GM12878 (cell line): ENCODE measurements at regions not wholly inside any gene's neighbourhood (a gene's known extent, or its start where the extent isn't known, plus 50 kb on each side); places are given as distances from the start of the nearest gene placed in this dataset.

Source experiments
- ATAC-seq: fragments of 200-7000 bp; cut with Tn5 transposase; 3 replicates; pipeline ENCODE4 v1.9.1; 2020; ENCODE audit warnings: mild to moderate bottlenecking, moderate library complexity
- BruUV-seq: library from RNA; stranded (reverse); fragments of 400-500 nt; replicated peaks from 2 replicates; lab custom pipeline; 2021; lab: Mats Ljungman, UMichigan
- CTCF ChIA-PET: fragments of 300-600 bp; sonication (Branson Sonifier 250); formaldehyde crosslinking; extraction: SDS; loops from one replicate; lab custom pipeline; 2021; ENCODE audit warnings: inconsistent platforms; lab: Yijun Ruan, JAX
- POLR2A ChIA-PET: fragments of 350-600 bp; formaldehyde crosslinking; extraction: SDS; loops from one replicate; lab custom pipeline; 2021; ENCODE audit warnings: inconsistent platforms; lab: Charles Lee
- RAD21 ChIA-PET: fragments of 300-600 bp; sonication (Branson Sonifier 250); formaldehyde crosslinking; loops from one replicate; lab custom pipeline; 2023; ENCODE audit warnings: antibody characterized with exemption; ENCODE audit not compliant: unreplicated experiment; lab: Charles Lee
- SMC1A ChIA-PET: fragments of 300-600 bp; sonication (Branson Sonifier 250); formaldehyde crosslinking; loops from one replicate; lab custom pipeline; 2023; ENCODE audit not compliant: unreplicated experiment, uncharacterized antibody; lab: Charles Lee
- DNase-seq: peaks from one replicate; pipeline ENCODE4 v3.0.0-alpha.2; 2011; ENCODE audit warnings: low read depth, low spot score
- FAIRE-seq: peaks from 3 replicates; lab custom pipeline; 2011; peaks lifted over from hg19 to GRCh38; lab: Jason Lieb, UNC
- H2AFZ ChIP-seq: 2 replicates; pipeline ENCODE4 v1.6.0; 2011; ENCODE audit warnings: low read depth, low read length, control low read depth; ENCODE audit not compliant: control insufficient read depth
- H3K27ac ChIP-seq: 2 replicates; pipeline ENCODE4 v1.5.1; 2011; ENCODE audit warnings: control low read depth; ENCODE audit not compliant: control insufficient read depth, insufficient read depth
- H3K27me3 ChIP-seq, 2 experiments: replicated peaks in 1 of 2; 2 replicates each; pipeline versions ENCODE4 v1.6.0 to v1.6.1; 2011; ENCODE audit warnings: low read length in 1 of 2; ENCODE audit not compliant: control insufficient read depth in 2 of 2, insufficient read depth in 2 of 2
- H3K36me3 ChIP-seq, 2 experiments: 2 replicates each; pipeline ENCODE4 v1.5.1; 2011; ENCODE audit warnings: low read length in 1 of 2; ENCODE audit not compliant: control insufficient read depth in 2 of 2, insufficient read depth in 2 of 2
- H3K4me1 ChIP-seq: 2 replicates; pipeline ENCODE4 v1.6.1; 2011; ENCODE audit warnings: mild to moderate bottlenecking, low read length, moderate library complexity, mixed read lengths; ENCODE audit not compliant: control insufficient read depth, insufficient read depth
- H3K4me2 ChIP-seq: 2 replicates; pipeline ENCODE4 v1.6.0; 2011; ENCODE audit warnings: control low read depth; ENCODE audit not compliant: control insufficient read depth, insufficient read depth
- H3K4me3 ChIP-seq: fragments of 200-600 bp; sonication (generic); 2 replicates; pipeline ENCODE4 v1.5.1; 2016
- H3K79me2 ChIP-seq: 2 replicates; pipeline ENCODE4 v1.6.0; 2011; ENCODE audit warnings: low read length; ENCODE audit not compliant: control insufficient read depth, insufficient read depth
- H3K9ac ChIP-seq: 2 replicates; pipeline ENCODE4 v1.8.0; 2011; ENCODE audit warnings: low read length, control low read depth, mixed read lengths; ENCODE audit not compliant: control insufficient read depth, insufficient read depth
- H3K9me3 ChIP-seq: replicated peaks from 3 replicates; pipeline ENCODE4 v1.5.1; 2011; ENCODE audit warnings: mild to moderate bottlenecking, low read length; ENCODE audit not compliant: control insufficient read depth, insufficient read depth
- H4K20me1 ChIP-seq: 2 replicates; pipeline ENCODE4 v1.6.0; 2011; ENCODE audit not compliant: control insufficient read depth, insufficient read depth
- CHD2 ChIP-seq: IDR thresholded peaks from 2 replicates; pipeline ENCODE4 v1.6.1; 2011; ENCODE audit warnings: low read depth, low read length, improper control_type of control experiment, borderline replicate concordance
- CREB1 ChIP-seq: IDR thresholded peaks from 2 replicates; pipeline ENCODE4 v1.6.1; 2012; ENCODE audit warnings: low read depth, mild to moderate bottlenecking, inconsistent platforms
- CREM ChIP-seq: IDR thresholded peaks from 2 replicates; pipeline ENCODE4 v1.6.1; 2014; ENCODE audit warnings: antibody characterized with exemption, low read depth
- EED ChIP-seq: sonication (generic); IDR thresholded peaks from 2 replicates; pipeline ENCODE4 v1.6.1; 2016; ENCODE audit warnings: antibody characterized with exemption, low read depth
- GABPA ChIP-seq: IDR thresholded peaks from 2 replicates; pipeline ENCODE4 v1.6.1; 2014; ENCODE audit warnings: antibody characterized with exemption, low read depth, mild to moderate bottlenecking, inconsistent platforms
- IKZF2 ChIP-seq, 2 experiments: fragments of 450-650 bp; IDR thresholded peaks; 2 replicates each; pipeline ENCODE4 v1.6.1; 2017; ENCODE audit warnings: mild to moderate bottlenecking in 2 of 2, moderate library complexity in 2 of 2
- NR2C1 ChIP-seq: fragments of 450-650 bp; IDR thresholded peaks from 2 replicates; pipeline ENCODE4 v1.6.1; 2017; ENCODE audit warnings: antibody characterized with exemption, mild to moderate bottlenecking, moderate library complexity
- RAD51 ChIP-seq: fragments of 450-650 bp; IDR thresholded peaks from 2 replicates; pipeline ENCODE4 v1.6.1; 2016; ENCODE audit warnings: moderate library complexity, mild to moderate bottlenecking, inconsistent platforms
- SPI1 ChIP-seq: IDR thresholded peaks from 2 replicates; pipeline ENCODE4 v1.6.1; 2011; ENCODE audit warnings: low read depth, mild to moderate bottlenecking, low read length, moderate library complexity, borderline replicate concordance; ENCODE audit not compliant: insufficient read depth
- WGBS: methylation state at CpG from one replicate; pipeline ENCODE4 v1.1.6; 2016; ENCODE audit warnings: low lambda C conversion rate; ENCODE audit not compliant: insufficient replicate concordance, insufficient coverage; ENCODE audit errors: missing lambda C conversion rate; 5-methylcytosine and 5-hydroxymethylcytosine counted together
- in situ Hi-C: fragments of 300-500 bp; cut with MboI; formaldehyde crosslinking; loops from 9 replicates; pipeline ENCODE4 v1.14.3; 2018; ENCODE audit warnings: mixed read lengths
- intact Hi-C: fragments of 100-400 bp; cut with micrococcal nuclease; formaldehyde crosslinking; loops from one replicate; pipeline ENCODE4 v1.14.2; 2022; ENCODE audit not compliant: unreplicated experiment
- TF ChIP-seq, protein P1 (sequence below): fragments of 450-650 bp; IDR thresholded peaks from 2 replicates; pipeline ENCODE4 v1.6.1; 2017; ENCODE audit warnings: mild to moderate bottlenecking, moderate library complexity
- TF ChIP-seq, protein P2 (sequence below): IDR thresholded peaks from 2 replicates; pipeline ENCODE4 v1.6.1; 2011; ENCODE audit warnings: low read depth, mild to moderate bottlenecking, low read length, moderate library complexity, borderline replicate concordance; ENCODE audit errors: extremely low read depth

GRCh38 chr1:234969011-234969441 is 159.6 kb downstream of the TOMM20 start:
- H2AFZ ChIP-seq: peak overlapping the region; percentile 2
- FAIRE-seq: no peak
- DNase-seq: no peak
- H3K79me2 ChIP-seq: no peaks in the 10 kb centered on the region
- no peaks in the 10 kb centered on the region for H3K27me3 ChIP-seq
- H3K27ac ChIP-seq: peak overlapping the region; percentile 95
- H3K9ac ChIP-seq: no peak overlapping the region
- intact Hi-C loops (no loop called here), in situ Hi-C loops (no loop called here)
- no peak for ATAC-seq
- ChIA-PET RAD21 (interaction anchor here (1.3 to 13.6 kb wide), 4 partner anchors 14 to 201 kb away, joined by 3 to 257 read pairs (median 24); no protein-coding TSS in a partner anchor), POLR2A (interaction anchor here (12.0 kb wide), 1 partner anchor 7 kb away, joined by 108 read pairs; no protein-coding TSS in a partner anchor), CTCF (interaction anchor here (1.9 kb wide), 1 partner anchor 10 kb away, joined by 7 read pairs; no protein-coding TSS in a partner anchor), SMC1A (interaction anchor here (0.9 to 13.6 kb wide), 8 partner anchors 10 to 197 kb away, joined by 3 to 229 read pairs (median 30); no protein-coding TSS in a partner anchor)
- no peaks in the 10 kb centered on the region for H4K20me1 ChIP-seq
- BruUV-seq: no TSS peak
- H3K9me3 ChIP-seq: no peaks in the 10 kb centered on the region
- no peaks in the 10 kb centered on the region for H3K36me3 ChIP-seq
- 73% methylated on average over 4 of the region's 4 CpGs for WGBS
- H3K4me2 ChIP-seq: no peak overlapping the region
- H3K4me1 ChIP-seq: peaks cover 68% of the 10 kb centered on the region
- no peak overlapping the region for H3K4me3 ChIP-seq
- TF ChIP-seq, protein P1, sequence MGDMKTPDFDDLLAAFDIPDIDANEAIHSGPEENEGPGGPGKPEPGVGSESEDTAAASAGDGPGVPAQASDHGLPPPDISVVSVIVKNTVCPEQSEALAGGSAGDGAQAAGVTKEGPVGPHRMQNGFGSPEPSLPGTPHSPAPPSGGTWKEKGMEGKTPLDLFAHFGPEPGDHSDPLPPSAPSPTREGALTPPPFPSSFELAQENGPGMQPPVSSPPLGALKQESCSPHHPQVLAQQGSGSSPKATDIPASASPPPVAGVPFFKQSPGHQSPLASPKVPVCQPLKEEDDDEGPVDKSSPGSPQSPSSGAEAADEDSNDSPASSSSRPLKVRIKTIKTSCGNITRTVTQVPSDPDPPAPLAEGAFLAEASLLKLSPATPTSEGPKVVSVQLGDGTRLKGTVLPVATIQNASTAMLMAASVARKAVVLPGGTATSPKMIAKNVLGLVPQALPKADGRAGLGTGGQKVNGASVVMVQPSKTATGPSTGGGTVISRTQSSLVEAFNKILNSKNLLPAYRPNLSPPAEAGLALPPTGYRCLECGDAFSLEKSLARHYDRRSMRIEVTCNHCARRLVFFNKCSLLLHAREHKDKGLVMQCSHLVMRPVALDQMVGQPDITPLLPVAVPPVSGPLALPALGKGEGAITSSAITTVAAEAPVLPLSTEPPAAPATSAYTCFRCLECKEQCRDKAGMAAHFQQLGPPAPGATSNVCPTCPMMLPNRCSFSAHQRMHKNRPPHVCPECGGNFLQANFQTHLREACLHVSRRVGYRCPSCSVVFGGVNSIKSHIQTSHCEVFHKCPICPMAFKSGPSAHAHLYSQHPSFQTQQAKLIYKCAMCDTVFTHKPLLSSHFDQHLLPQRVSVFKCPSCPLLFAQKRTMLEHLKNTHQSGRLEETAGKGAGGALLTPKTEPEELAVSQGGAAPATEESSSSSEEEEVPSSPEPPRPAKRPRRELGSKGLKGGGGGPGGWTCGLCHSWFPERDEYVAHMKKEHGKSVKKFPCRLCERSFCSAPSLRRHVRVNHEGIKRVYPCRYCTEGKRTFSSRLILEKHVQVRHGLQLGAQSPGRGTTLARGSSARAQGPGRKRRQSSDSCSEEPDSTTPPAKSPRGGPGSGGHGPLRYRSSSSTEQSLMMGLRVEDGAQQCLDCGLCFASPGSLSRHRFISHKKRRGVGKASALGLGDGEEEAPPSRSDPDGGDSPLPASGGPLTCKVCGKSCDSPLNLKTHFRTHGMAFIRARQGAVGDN: peak; percentile 75
- TF ChIP-seq SPI1: 0 out of 2 replicates have a peak, but pooled peaks have one; percentile 30
- peak; percentile 48; the same call in 1 of the 2 replicates for TF ChIP-seq EED
- peak in 1 of 2 experiments; percentile 29; a peak in 1 of 4 replicates for TF ChIP-seq IKZF2 (IDR thresholded peaks at IDR 0.05)
- TF ChIP-seq, protein P2, sequence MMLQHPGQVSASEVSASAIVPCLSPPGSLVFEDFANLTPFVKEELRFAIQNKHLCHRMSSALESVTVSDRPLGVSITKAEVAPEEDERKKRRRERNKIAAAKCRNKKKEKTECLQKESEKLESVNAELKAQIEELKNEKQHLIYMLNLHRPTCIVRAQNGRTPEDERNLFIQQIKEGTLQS: no peak
- TF ChIP-seq CREB1: no peak
- TF ChIP-seq NR2C1: no peak
- TF ChIP-seq CHD2: no peak
- peak; percentile 8; the same call in 1 of the 2 replicates for TF ChIP-seq CREM
- TF ChIP-seq RAD51: peak; percentile 44
- no peak for TF ChIP-seq GABPA
